NB4 (cell line): ENCODE measurements at regions not wholly inside any gene's neighbourhood (a gene's known extent, or its start where the extent isn't known, plus 50 kb on each side); places are given as distances from the start of the nearest gene placed in this dataset.

ENCODE experiments used
- CTCF ChIP-seq: IDR thresholded peaks from one replicate; pipeline ENCODE4 v1.5.1; 2012; ENCODE audit warnings: low read depth, low read length
- POLR2A ChIP-seq: IDR thresholded peaks from 2 replicates; pipeline ENCODE4 v1.6.1; 2011; ENCODE audit warnings: mild to moderate bottlenecking; ENCODE audit not compliant: insufficient read length; ENCODE audit errors: extremely low read depth

DNA sequence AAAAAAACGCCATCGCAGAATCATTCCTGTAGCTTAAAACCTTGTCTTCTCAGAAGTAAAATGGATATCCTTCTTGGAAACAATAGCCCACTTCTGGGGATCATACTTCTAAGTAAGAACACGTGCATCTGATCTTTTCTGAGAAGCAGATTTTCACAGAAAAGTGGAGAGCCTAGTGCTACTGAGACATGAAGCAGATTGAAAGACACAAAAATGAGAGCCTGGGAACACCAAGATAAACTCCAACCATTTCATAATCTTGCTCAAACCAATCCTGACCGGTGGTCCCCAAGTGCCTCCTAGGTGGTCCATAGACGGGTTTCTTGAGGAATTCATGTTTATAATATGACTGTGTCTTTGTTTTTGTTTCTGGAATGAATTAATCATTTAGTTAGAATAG lies 191.2 kb downstream of the IRS1 start:
- TF ChIP-seq CTCF = no peak
- no peak for TF ChIP-seq POLR2A
